ENCODE measurements at regions not wholly inside any gene's neighbourhood (a gene's known extent, or its start where the extent isn't known, plus 50 kb on each side); places are given as distances from the start of the nearest gene placed in this dataset.

DNA sequence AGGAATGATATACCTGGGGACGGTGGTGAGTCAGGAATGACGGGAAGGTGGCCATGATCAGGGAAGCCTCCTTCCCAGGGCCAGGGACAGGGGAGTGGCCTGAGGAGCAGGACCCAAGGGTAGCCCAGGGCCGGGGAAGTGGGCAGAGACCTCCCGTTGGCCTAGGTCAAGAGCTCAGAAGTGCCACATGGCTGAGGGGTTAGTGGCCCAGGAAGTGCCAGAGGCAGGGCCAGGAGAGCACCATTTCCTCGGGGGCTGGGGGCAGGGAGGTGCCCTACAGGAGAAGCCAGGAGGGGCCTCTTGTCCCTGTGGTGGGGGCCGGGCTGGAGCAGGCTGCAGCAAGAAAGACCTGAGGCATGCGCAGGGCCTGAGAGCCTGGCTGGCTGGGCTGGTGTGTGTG lies 152.3 kb upstream of the ZSWIM2 start:
- no peak overlapping the region for H3K27ac ChIP-seq (ENCODE audit: extremely low read depth, low read depth, low read length)
- peaks cover 7% of the 10 kb centered on the region for H3K9me3 ChIP-seq (replicated peaks; ENCODE audit: control insufficient read depth, insufficient read depth, low read depth, low read length)
- H3K9me1 ChIP-seq (ENCODE audit: control insufficient read depth, insufficient read depth, low read length), result no peaks in the 10 kb centered on the region
- H3K9ac ChIP-seq (ENCODE audit: insufficient read depth in 1 of 2, low read depth in 2 of 2, low read length in 2 of 2), result no peak overlapping the region
- FAIRE-seq (no peak), DNase-seq (ENCODE audit: extremely low read depth in 1 of 4, low spot score in 3 of 4) (no peak), ATAC-seq (no peak)
- TF ChIP-seq CREBBP (IDR thresholded peaks at IDR 0.05; ENCODE audit: low read depth, low read length) (no peak), NBN (IDR thresholded peaks at IDR 0.05; ENCODE audit: low read depth) (no peak), MXI1 (IDR thresholded peaks at IDR 0.05; ENCODE audit: low read depth, low read length) (no peak), ZNF121 (CRISPR knock-in tag; conservative IDR thresholded peaks at IDR 0.05) (no peak), STAT5A (IDR thresholded peaks at IDR 0.05; ENCODE audit: borderline replicate concordance, low read length) (no peak), ZKSCAN3 (CRISPR knock-in tag; IDR thresholded peaks at IDR 0.05) (no peak), ATF7 (IDR thresholded peaks at IDR 0.05) (no peak), ZNF644 (tag; IDR thresholded peaks at IDR 0.05; ENCODE audit: low read depth) (no peak), ZNF740 (CRISPR knock-in tag; IDR thresholded peaks at IDR 0.05) (no peak), ZNF740 (tag; IDR thresholded peaks at IDR 0.05) (no peak), ARID3B (CRISPR knock-in tag; IDR thresholded peaks at IDR 0.05; ENCODE audit: borderline replicate concordance) (no peak), NFE2 (IDR thresholded peaks at IDR 0.05; ENCODE audit: low read depth) (no peak), CC2D1A (IDR thresholded peaks at IDR 0.05) (no peak), FOXM1 (IDR thresholded peaks at IDR 0.05; ENCODE audit: low read depth) (no peak), FOXM1 (CRISPR knock-in tag; IDR thresholded peaks at IDR 0.05; ENCODE audit: low read depth) (no peak), ZNF184 (CRISPR knock-in tag; IDR thresholded peaks at IDR 0.05) (no peak), ZNF347 (CRISPR knock-in tag; IDR thresholded peaks at IDR 0.05; ENCODE audit: low read depth) (no peak), KAT7 (CRISPR knock-in tag; IDR thresholded peaks at IDR 0.05; ENCODE audit: borderline replicate concordance) (no peak), MEF2D (tag; conservative IDR thresholded peaks at IDR 0.05; ENCODE audit: low read depth) (no peak)
- TF ChIP-seq, protein P1, sequence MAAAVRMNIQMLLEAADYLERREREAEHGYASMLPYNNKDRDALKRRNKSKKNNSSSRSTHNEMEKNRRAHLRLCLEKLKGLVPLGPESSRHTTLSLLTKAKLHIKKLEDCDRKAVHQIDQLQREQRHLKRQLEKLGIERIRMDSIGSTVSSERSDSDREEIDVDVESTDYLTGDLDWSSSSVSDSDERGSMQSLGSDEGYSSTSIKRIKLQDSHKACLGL (CRISPR knock-in tag; IDR thresholded peaks at IDR 0.05; ENCODE audit: borderline replicate concordance, poor library complexity, severe bottlenecking), result no peak
- TF ChIP-seq, protein P2, sequence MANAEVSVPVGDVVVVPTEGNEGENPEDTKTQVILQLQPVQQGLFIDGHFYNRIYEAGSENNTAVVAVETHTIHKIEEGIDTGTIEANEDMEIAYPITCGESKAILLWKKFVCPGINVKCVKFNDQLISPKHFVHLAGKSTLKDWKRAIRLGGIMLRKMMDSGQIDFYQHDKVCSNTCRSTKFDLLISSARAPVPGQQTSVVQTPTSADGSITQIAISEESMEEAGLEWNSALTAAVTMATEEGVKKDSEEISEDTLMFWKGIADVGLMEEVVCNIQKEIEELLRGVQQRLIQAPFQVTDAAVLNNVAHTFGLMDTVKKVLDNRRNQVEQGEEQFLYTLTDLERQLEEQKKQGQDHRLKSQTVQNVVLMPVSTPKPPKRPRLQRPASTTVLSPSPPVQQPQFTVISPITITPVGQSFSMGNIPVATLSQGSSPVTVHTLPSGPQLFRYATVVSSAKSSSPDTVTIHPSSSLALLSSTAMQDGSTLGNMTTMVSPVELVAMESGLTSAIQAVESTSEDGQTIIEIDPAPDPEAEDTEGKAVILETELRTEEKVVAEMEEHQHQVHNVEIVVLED (CRISPR knock-in tag; IDR thresholded peaks at IDR 0.05), result no peak
- 46% methylated on average over 7 of the region's 7 CpGs for WGBS (ENCODE audit: insufficient coverage, low coverage, missing lambda C conversion rate)
- no peaks in the 10 kb centered on the region for H4K20me1 ChIP-seq (replicated peaks; ENCODE audit: control insufficient read depth, insufficient read depth, low read length)
- ChIA-PET CTCF (ENCODE audit: low intra/inter-chr PET ratio) (no interaction called here), POLR2A (no interaction called here)
- BruUV-seq (replicated peaks), result no TSS peak
- in situ Hi-C loops (cut with MboI) (no loop called here), intact Hi-C loops (cut with micrococcal nuclease) (loop anchor here (5.0 kb wide), 1 partner anchor 89 kb away; no protein-coding TSS in a partner anchor)
- no peak overlapping the region for H3K4me3 ChIP-seq
- no peak overlapping the region for H2AFZ ChIP-seq (ENCODE audit: low read depth, low read length)
- peaks cover 15% of the 10 kb centered on the region for H3K79me2 ChIP-seq (ENCODE audit: control insufficient read depth, insufficient read depth, low read length)
- H3K4me1 ChIP-seq (replicated peaks in 1 of 2; ENCODE audit: control insufficient read depth in 2 of 2, insufficient read depth in 2 of 2, low read length in 2 of 2), result peaks cover 2 to 6% of the 10 kb centered on the region in 2 experiments; a peak in 2 of 5 replicates
- no peaks in the 10 kb centered on the region for H3K27me3 ChIP-seq (ENCODE audit: control insufficient read depth in 2 of 2, insufficient read depth in 2 of 2, low read length in 2 of 2)
- no peak overlapping the region for H3K4me2 ChIP-seq (ENCODE audit: insufficient read depth, low read length)
- H3K36me3 ChIP-seq (ENCODE audit: control insufficient read depth, insufficient read depth, low read length), result no peaks in the 10 kb centered on the region

Measured in K562 (cell line).